Heart right ventricle (tissue), 16 donors: ENCODE measurements at regions not wholly inside any gene's neighbourhood (a gene's known extent, or its start where the extent isn't known, plus 50 kb on each side); places are given as distances from the start of the nearest gene placed in this dataset.

ENCODE experiments used
- ATAC-seq, 8 donors: fragments of 200-7000 bp; cut with Tn5 transposase; one replicate each; pipeline ENCODE4 v1.9.1; 2020; ENCODE audit warnings: mild to moderate bottlenecking in 8 of 8, moderate library complexity in 8 of 8, moderate number of reproducible peaks in 1 of 8
- DNase-seq, 2 donors: peaks; one replicate each; pipeline ENCODE4 v3.0.0-alpha.2; 2020
- H3K27ac ChIP-seq, 10 donors: fragments of 200-600 bp; sonication (generic) in 2 of 10; one replicate each; pipeline versions ENCODE4 v1.5.0 to v1.8.0; 2020 to 2022; ENCODE audit warnings: mild to moderate bottlenecking in 3 of 10
- H3K27me3 ChIP-seq, 7 donors: fragments of 200-600 bp; one replicate each; pipeline ENCODE4 v1.8.0; 2021 to 2022; ENCODE audit warnings: mild to moderate bottlenecking in 2 of 7
- H3K36me3 ChIP-seq, 9 donors: fragments of 200-600 bp; sonication (generic) in 1 of 9; one replicate each; pipeline versions ENCODE4 v1.5.0 to v1.8.0; 2020 to 2022; ENCODE audit warnings: mild to moderate bottlenecking in 2 of 9
- H3K4me1 ChIP-seq, 9 donors: fragments of 200-600 bp; sonication (generic) in 1 of 9; one replicate each; pipeline versions ENCODE4 v1.5.0 to v1.8.0; 2020 to 2022; ENCODE audit warnings: mild to moderate bottlenecking in 4 of 9
- H3K4me3 ChIP-seq, 10 donors: fragments of 200-600 bp; sonication (generic) in 2 of 10; one replicate each; pipeline versions ENCODE4 v1.5.0 to v1.8.0; 2020 to 2022; ENCODE audit warnings: mild to moderate bottlenecking in 7 of 10, moderate library complexity in 2 of 10
- H3K9me3 ChIP-seq, 11 donors: fragments of 200-600 bp in 10 of 11; sonication (generic) in 2 of 11; one replicate each; pipeline versions ENCODE4 v1.5.0 to v1.8.0; 2013 to 2022; ENCODE audit warnings: mild to moderate bottlenecking in 2 of 11, control low read depth in 1 of 11, moderate library complexity in 1 of 11
- CTCF ChIP-seq, 9 donors: fragments of 200-600 bp; sonication (generic) in 2 of 9; IDR thresholded peaks; one replicate each; pipeline versions ENCODE4 v1.5.0 to v1.8.0; 2021 to 2022; ENCODE audit warnings: antibody characterized with exemption in 9 of 9, mild to moderate bottlenecking in 5 of 9, moderate library complexity in 1 of 9
- WGBS, 2 donors: extraction: QIAGEN DNeasy Blood & Tissue Kit; methylation state at CpG; one replicate each; pipeline ENCODE4 v1.1.7; 2013; ENCODE audit warnings: inconsistent platforms in 1 of 2; 5-methylcytosine and 5-hydroxymethylcytosine counted together
- intact Hi-C, 10 donors: fragments of 100-400 bp; cut with DNase I; formaldehyde crosslinking; loops; one replicate each; pipeline versions ENCODE4 v1.11.1 to v1.14.2; 2022
- donor health status: Arrhythmogenic right ventricular cardiomyopathy.
- donor health status: ischemic (EF 13 %, LVEDD 7.1; RV severe dilation, severe dysfunction).
- donor health status: healthy with polysubstance abuse.
- donor health status: DM: no; HTN: yes; CAD: no.
- donor health status: DM: no; HTN: no; CAD: no.
- donor health status: ischemic (EF 25% LVEDD 6.9; RV normal size, moderate dysfunction).
- donor health status: ischemic (EF 25% LVEDD 5.7; RV mildly dilated, moderate dysfunction).
- donor health status: healthy.
- donor health status: DM: yes; HTN: yes; CAD: no.
- donor health status: Ischemic cardiomyopathy.
- donor health status: ischemic (EF 35%, LVEDD 5.7; RV mildly dilated, moderate dysfunction).
- donor health status: nonischemic (EF 11% LVEDD 7.7; RV severe dilation, severe dysfunction).
- donor health status: DM: yes; HTN: yes; CAD: no.
- donor health status: PGD.
- donor health status: ischemic (EF 29% LVEDD 5.4; RV normal size, mild dysfunction).
- donor health status: nonischemic (EF 23%, LVEDD 6.1; RV moderate dilation, normal function).

- 83 to 90% methylated on average over 1 of the region's 1 CpG for WGBS, 2 donors
- intact Hi-C loops: no loop called here
Observed at GRCh38 chr10:65751896-65752295, 1173.9 kb upstream of the LRRTM3 start.

GRCh38 chr10:65753532-65753931, 1172.3 kb upstream of the LRRTM3 start:
- intact Hi-C loops: no loop called here
- no peak overlapping the region for H3K4me3 ChIP-seq
- TF ChIP-seq CTCF (IDR thresholded peaks at IDR 0.05): no peak
- ATAC-seq (no peak), DNase-seq (no peak)
- no peaks in the 10 kb centered on the region for H3K27me3 ChIP-seq
- H3K27ac ChIP-seq: no peak overlapping the region
- H3K4me1 ChIP-seq: peaks cover 0 to 6% (median 0%) of the 10 kb centered on the region in 9 donors
- 88 to 89% methylated on average over 1 of the region's 1 CpG for WGBS, 2 donors
- H3K9me3 ChIP-seq: no peaks in the 10 kb centered on the region
- no peaks in the 10 kb centered on the region for H3K36me3 ChIP-seq

More at GRCh38 chr10:65751896-65752295, 1173.9 kb upstream of the LRRTM3 start:
- DNase-seq (no peak), ATAC-seq (no peak)
- H3K4me1 ChIP-seq: no peaks in the 10 kb centered on the region
- TF ChIP-seq CTCF (IDR thresholded peaks at IDR 0.05): no peak
- no peak overlapping the region for H3K4me3 ChIP-seq
- H3K36me3 ChIP-seq: no peaks in the 10 kb centered on the region
- no peak overlapping the region for H3K27ac ChIP-seq
- H3K27me3 ChIP-seq: no peaks in the 10 kb centered on the region
- H3K9me3 ChIP-seq: no peaks in the 10 kb centered on the region

- no peak for TF ChIP-seq CTCF (IDR thresholded peaks at IDR 0.05)
- H3K4me3 ChIP-seq: no peak overlapping the region
- peaks cover 0 to 6% (median 0%) of the 10 kb centered on the region in 9 donors for H3K4me1 ChIP-seq
- H3K27ac ChIP-seq: no peak overlapping the region
- 66 to 94% methylated on average over 2 of the region's 2 CpGs for WGBS, 2 donors
- no peak for ATAC-seq
- no peaks in the 10 kb centered on the region for H3K36me3 ChIP-seq
- intact Hi-C loops: no loop called here
- H3K9me3 ChIP-seq: no peaks in the 10 kb centered on the region
- DNase-seq: no peak
- H3K27me3 ChIP-seq: no peaks in the 10 kb centered on the region
Observed at GRCh38 chr10:65754112-65754511, 1171.7 kb upstream of the LRRTM3 start.

- WGBS, 2 donors: 94 to 96% methylated on average over 3 of the region's 3 CpGs
- intact Hi-C loops: no loop called here
- Histone ChIP-seq H3K27me3 (no peaks in the 10 kb centered on the region), H3K4me3 (no peak overlapping the region), H3K27ac (no peak overlapping the region), H3K4me1 (peaks cover 0 to 5% (median 0%) of the 10 kb centered on the region in 9 donors), H3K36me3 (no peaks in the 10 kb centered on the region), H3K9me3 (no peaks in the 10 kb centered on the region)
- TF ChIP-seq CTCF (IDR thresholded peaks at IDR 0.05): no peak
- no peak for DNase-seq
- no peak for ATAC-seq
Observed at GRCh38 chr10:65762311-65762710, 1163.5 kb upstream of the LRRTM3 start.
